SK-N-SH treated with all-trans-retinoic acid at 6 μM for 48 hours (cell line): ENCODE measurements at regions not wholly inside any gene's neighbourhood (a gene's known extent, or its start where the extent isn't known, plus 50 kb on each side); places are given as distances from the start of the nearest gene placed in this dataset.

Source experiments
- BACH2 ChIP-seq: fragments of 250-450 bp; sonication (Bioruptor Pico); IDR thresholded peaks from 2 replicates; pipeline ENCODE4 v1.9.0; 2021; ENCODE audit warnings: mild to moderate bottlenecking, borderline replicate concordance
- CREB5 ChIP-seq: fragments of 250-450 bp; sonication (Bioruptor Pico); IDR thresholded peaks from 2 replicates; pipeline ENCODE4 v1.5.1; 2020; ENCODE audit warnings: low read depth, mild to moderate bottlenecking, moderate library complexity
- PATZ1 ChIP-seq: fragments of 250-450 bp; sonication (Bioruptor Pico); IDR thresholded peaks from 2 replicates; pipeline ENCODE4 v1.8.0; 2020; ENCODE audit warnings: mild to moderate bottlenecking, moderate library complexity, borderline replicate concordance
- POU6F1 ChIP-seq: fragments of 250-450 bp; sonication (Bioruptor Pico); IDR thresholded peaks from 2 replicates; pipeline ENCODE4 v1.8.0; 2021; ENCODE audit warnings: low read depth, mild to moderate bottlenecking, moderate library complexity, borderline replicate concordance
- RARB ChIP-seq: fragments of 250-450 bp; sonication (Bioruptor Pico); IDR thresholded peaks from 2 replicates; pipeline ENCODE4 v1.8.0; 2021; ENCODE audit warnings: mild to moderate bottlenecking, moderate library complexity
- ZNF565 ChIP-seq: fragments of 450-650 bp; formaldehyde crosslinking; conservative IDR thresholded peaks from 2 replicates; pipeline ENCODE4 v1.5.0; 2020; ENCODE audit warnings: low read depth, mild to moderate bottlenecking, moderate library complexity
- ZNF8 ChIP-seq: fragments of 450-650 bp; formaldehyde crosslinking; IDR thresholded peaks from 2 replicates; pipeline ENCODE4 v1.5.0; 2020; ENCODE audit warnings: mild to moderate bottlenecking, moderate library complexity

- TF ChIP-seq CREB5 (CRISPR knock-in tag) (no peak), ZNF565 (CRISPR knock-in tag) (no peak), BACH2 (no peak), ZNF8 (no peak), PATZ1 (CRISPR knock-in tag) (no peak), RARB (no peak), POU6F1 (CRISPR knock-in tag) (no peak)
These were observed 199.7 kb upstream of the CHRNA7 start for GRCh38 chr15:31830591-31830990.
